ENCODE measurements at regions not wholly inside any gene's neighbourhood (a gene's known extent, or its start where the extent isn't known, plus 50 kb on each side); places are given as distances from the start of the nearest gene placed in this dataset.
"Not testable (repeated sequence)": the region's sequence is repeated elsewhere in the genome, so short reads cannot be mapped to it uniquely, and the experiment has no call there.

GRCh38 chr21:28391938-28392849 is 600.5 kb downstream of the LTN1 start:
- H3K4me1 ChIP-seq (ENCODE audit: insufficient read depth, low read length) = no peaks in the 10 kb centered on the region
- H3K4me2 ChIP-seq (ENCODE audit: insufficient read depth, low read length) = no peak overlapping the region
- TF ChIP-seq EZH2 (IDR thresholded peaks at IDR 0.05; ENCODE audit: borderline replicate concordance, low read depth, low read length, severe bottlenecking) = no peak
- no peak for ATAC-seq (ENCODE audit: insufficient read depth, low read depth)
- H3K9me3 ChIP-seq (ENCODE audit: insufficient read depth, low read length, severe bottlenecking) = peaks cover 19% of the 10 kb centered on the region
- no peak overlapping the region for H3K9ac ChIP-seq (ENCODE audit: low read depth, low read length)
- no peaks in the 10 kb centered on the region for H3K27me3 ChIP-seq (ENCODE audit: insufficient read depth, low read length, poor library complexity)
- no peaks in the 10 kb centered on the region for H3K79me2 ChIP-seq (ENCODE audit: insufficient read depth, low read length)
- H3K27ac ChIP-seq (ENCODE audit: low read length) = no peak overlapping the region
- DNase-seq = no peak
- no peak overlapping the region for H2AFZ ChIP-seq (ENCODE audit: low read depth, low read length)
- H3K4me3 ChIP-seq (ENCODE audit: low read depth in 1 of 2, low read length in 2 of 2) = no peak overlapping the region
- H3K36me3 ChIP-seq (ENCODE audit: insufficient read depth, low read length) = no peaks in the 10 kb centered on the region
- no peaks in the 10 kb centered on the region for H4K20me1 ChIP-seq (ENCODE audit: insufficient read depth, low read length)

- TF ChIP-seq EZH2 (IDR thresholded peaks at IDR 0.05; ENCODE audit: borderline replicate concordance, low read depth, low read length, severe bottlenecking) (no peak), CTCF (IDR thresholded peaks at IDR 0.05; ENCODE audit: borderline replicate concordance, extremely low read depth, low read length, poor library complexity, severe bottlenecking) (no peak)
- Histone ChIP-seq H3K4me2 (ENCODE audit: insufficient read depth, low read length) (no peak overlapping the region), H3K27ac (ENCODE audit: low read length) (no peak overlapping the region), H3K4me3 (ENCODE audit: low read depth in 1 of 2, low read length in 2 of 2) (no peak overlapping the region), H3K9me3 (ENCODE audit: insufficient read depth, low read length, severe bottlenecking) (no peaks in the 10 kb centered on the region), H3K36me3 (ENCODE audit: insufficient read depth, low read length) (no peaks in the 10 kb centered on the region), H3K9ac (ENCODE audit: low read depth, low read length) (no peak overlapping the region), H3K79me2 (ENCODE audit: insufficient read depth, low read length) (no peaks in the 10 kb centered on the region), H3K27me3 (ENCODE audit: insufficient read depth, low read length, poor library complexity) (no peaks in the 10 kb centered on the region), H2AFZ (ENCODE audit: low read depth, low read length) (no peak overlapping the region), H4K20me1 (ENCODE audit: insufficient read depth, low read length) (no peaks in the 10 kb centered on the region), H3K4me1 (ENCODE audit: insufficient read depth, low read length) (no peaks in the 10 kb centered on the region)
- ATAC-seq (ENCODE audit: insufficient read depth, low read depth) (no peak), DNase-seq (no peak)
Observed at GRCh38 chr21:28387220-28387619, 605.5 kb downstream of the LTN1 start.

GRCh38 chr21:28385845-28386244 is 606.8 kb downstream of the LTN1 start:
- DNase-seq = no peak
- Histone ChIP-seq H4K20me1 (ENCODE audit: insufficient read depth, low read length) (no peaks in the 10 kb centered on the region), H3K79me2 (ENCODE audit: insufficient read depth, low read length) (no peaks in the 10 kb centered on the region), H2AFZ (ENCODE audit: low read depth, low read length) (no peak overlapping the region), H3K9me3 (ENCODE audit: insufficient read depth, low read length, severe bottlenecking) (no peaks in the 10 kb centered on the region), H3K4me1 (ENCODE audit: insufficient read depth, low read length) (no peaks in the 10 kb centered on the region), H3K4me2 (ENCODE audit: insufficient read depth, low read length) (no peak overlapping the region), H3K9ac (ENCODE audit: low read depth, low read length) (no peak overlapping the region), H3K4me3 (ENCODE audit: low read depth in 1 of 2, low read length in 2 of 2) (no peak overlapping the region), H3K27ac (ENCODE audit: low read length) (no peak overlapping the region), H3K36me3 (ENCODE audit: insufficient read depth, low read length) (no peaks in the 10 kb centered on the region), H3K27me3 (ENCODE audit: insufficient read depth, low read length, poor library complexity) (no peaks in the 10 kb centered on the region)
- no peak for ATAC-seq (ENCODE audit: insufficient read depth, low read depth)
- no peak for TF ChIP-seq EZH2 (IDR thresholded peaks at IDR 0.05; ENCODE audit: borderline replicate concordance, low read depth, low read length, severe bottlenecking)
- no peak for TF ChIP-seq CTCF (IDR thresholded peaks at IDR 0.05; ENCODE audit: borderline replicate concordance, extremely low read depth, low read length, poor library complexity, severe bottlenecking)

- not testable (repeated sequence) for DNase-seq
Observed at GRCh38 chr21:28381000-28381745, 611.5 kb downstream of the LTN1 start.

More at GRCh38 chr21:28381000-28381745, 611.5 kb downstream of the LTN1 start:
- H3K9me3 ChIP-seq (ENCODE audit: insufficient read depth, low read length, severe bottlenecking); ATAC-seq (ENCODE audit: insufficient read depth, low read depth); H4K20me1 ChIP-seq (ENCODE audit: insufficient read depth, low read length); H3K4me3 ChIP-seq (ENCODE audit: low read depth in 1 of 2, low read length in 2 of 2); H3K4me2 ChIP-seq (ENCODE audit: insufficient read depth, low read length); H3K4me1 ChIP-seq (ENCODE audit: insufficient read depth, low read length); H3K36me3 ChIP-seq (ENCODE audit: insufficient read depth, low read length); H3K27ac ChIP-seq (ENCODE audit: low read length); H3K27me3 ChIP-seq (ENCODE audit: insufficient read depth, low read length, poor library complexity); H3K9ac ChIP-seq (ENCODE audit: low read depth, low read length); H3K79me2 ChIP-seq (ENCODE audit: insufficient read depth, low read length); H2AFZ ChIP-seq (ENCODE audit: low read depth, low read length): not testable (repeated sequence)
